ENCODE measurements at regions not wholly inside any gene's neighbourhood (a gene's known extent, or its start where the extent isn't known, plus 50 kb on each side); places are given as distances from the start of the nearest gene placed in this dataset.

DNA sequence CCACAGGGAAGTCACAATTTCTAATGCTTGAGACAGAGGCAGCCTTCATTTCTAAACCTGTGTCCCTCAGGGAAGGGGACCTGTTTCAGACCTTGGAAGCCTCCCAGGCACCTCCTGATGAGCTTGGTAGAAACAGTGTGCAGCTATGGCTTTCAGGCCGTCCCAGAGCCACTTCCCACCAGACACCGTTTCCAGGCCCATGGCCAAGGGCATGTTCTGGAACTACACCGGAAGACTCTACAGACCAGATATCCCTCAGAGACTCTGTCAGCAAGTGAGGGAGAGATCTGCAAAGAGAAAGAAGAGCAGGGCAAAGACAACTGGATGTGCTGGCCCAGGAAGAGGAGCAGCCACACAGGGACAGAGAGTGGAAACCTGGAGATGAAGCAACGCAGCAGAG is 82.2 kb upstream of the HSPA9 start:
- CTCF ChIA-PET, result no interaction called here
- Histone ChIP-seq H3K79me2 (ENCODE audit: low read depth) (no peaks in the 10 kb centered on the region), H4K20me1 (ENCODE audit: insufficient read depth) (no peaks in the 10 kb centered on the region), H3K36me3 (ENCODE audit: low read depth) (no peaks in the 10 kb centered on the region), H3K27ac (no peak overlapping the region), H3K4me2 (no peak overlapping the region), H3K4me3 (no peak overlapping the region), H3K27me3 (ENCODE audit: insufficient read depth, low read depth) (no peaks in the 10 kb centered on the region), H3K4me1 (replicated peaks; ENCODE audit: insufficient read depth) (peaks cover 20% of the 10 kb centered on the region), H3K9me2 (ENCODE audit: insufficient read depth) (no peaks in the 10 kb centered on the region), H2AFZ (no peak overlapping the region), H3K9me3 (ENCODE audit: insufficient read depth, low read depth) (no peaks in the 10 kb centered on the region), H3F3A (ENCODE audit: insufficient read depth, low read depth) (peaks cover 8% of the 10 kb centered on the region; the same call in 1 of the 2 replicates)
- DNase-seq, result no peak
- intact Hi-C loops (cut with micrococcal nuclease; ENCODE audit: unreplicated experiment), result no loop called here
- BruUV-seq (replicated peaks), result no TSS peak
- no peak for TF ChIP-seq CTCF (conservative IDR thresholded peaks at IDR 0.05)
- TF ChIP-seq EZH2 (IDR thresholded peaks at IDR 0.05; ENCODE audit: low read depth), result no peak
- POLR2A ChIA-PET (ENCODE audit: unreplicated experiment), result no interaction called here

GRCh38 chr5:138656916-138657315 is 81.7 kb upstream of the HSPA9 start:
- H3K9me3 ChIP-seq (ENCODE audit: insufficient read depth, low read depth), result no peaks in the 10 kb centered on the region
- H4K20me1 ChIP-seq (ENCODE audit: insufficient read depth), result no peaks in the 10 kb centered on the region
- H2AFZ ChIP-seq, result no peak overlapping the region
- BruUV-seq (replicated peaks), result no TSS peak
- DNase-seq, result no peak
- ChIA-PET CTCF (no interaction called here), POLR2A (ENCODE audit: unreplicated experiment) (no interaction called here)
- no peaks in the 10 kb centered on the region for H3K36me3 ChIP-seq (ENCODE audit: low read depth)
- no peaks in the 10 kb centered on the region for H3K79me2 ChIP-seq (ENCODE audit: low read depth)
- no peaks in the 10 kb centered on the region for H3K27me3 ChIP-seq (ENCODE audit: insufficient read depth, low read depth)
- TF ChIP-seq CTCF (conservative IDR thresholded peaks at IDR 0.05) (no peak), EZH2 (IDR thresholded peaks at IDR 0.05; ENCODE audit: low read depth) (no peak)
- H3K4me2 ChIP-seq, result no peak overlapping the region
- H3K9me2 ChIP-seq (ENCODE audit: insufficient read depth), result no peaks in the 10 kb centered on the region
- intact Hi-C loops (cut with micrococcal nuclease; ENCODE audit: unreplicated experiment), result no loop called here
- no peak overlapping the region for H3K4me3 ChIP-seq
- peaks cover 20% of the 10 kb centered on the region for H3K4me1 ChIP-seq (replicated peaks; ENCODE audit: insufficient read depth)
- peaks cover 8% of the 10 kb centered on the region; the same call in 1 of the 2 replicates for H3F3A ChIP-seq (ENCODE audit: insufficient read depth, low read depth)
- H3K27ac ChIP-seq, result no peak overlapping the region

GRCh38 chr5:138655530-138656190 is 80.5 kb upstream of the HSPA9 start:
- ChIA-PET POLR2A (ENCODE audit: unreplicated experiment) (interaction anchor here (0.6 to 0.7 kb wide), 2 partner anchors 97 to 369 kb away, joined by 3 to 7 read pairs; partner anchors contain the start of gene CTNNA1), CTCF (interaction anchor here (0.7 kb wide), 1 partner anchor 652 kb away, joined by 6 read pairs; no protein-coding TSS in a partner anchor)
- Histone ChIP-seq H3K4me1 (replicated peaks; ENCODE audit: insufficient read depth) (peaks cover 20% of the 10 kb centered on the region), H4K20me1 (ENCODE audit: insufficient read depth) (no peaks in the 10 kb centered on the region), H3K27me3 (ENCODE audit: insufficient read depth, low read depth) (no peaks in the 10 kb centered on the region), H3K27ac (no peak overlapping the region), H3K79me2 (ENCODE audit: low read depth) (no peaks in the 10 kb centered on the region), H2AFZ (no peak overlapping the region), H3K9me3 (ENCODE audit: insufficient read depth, low read depth) (no peaks in the 10 kb centered on the region), H3K36me3 (ENCODE audit: low read depth) (no peaks in the 10 kb centered on the region), H3K4me3 (no peak overlapping the region), H3K9me2 (ENCODE audit: insufficient read depth) (no peaks in the 10 kb centered on the region), H3K4me2 (no peak overlapping the region), H3F3A (ENCODE audit: insufficient read depth, low read depth) (peaks cover 8% of the 10 kb centered on the region; the same call in 1 of the 2 replicates)
- BruUV-seq (replicated peaks), result no TSS peak
- intact Hi-C loops (cut with micrococcal nuclease; ENCODE audit: unreplicated experiment), result loop anchor here (1.0 kb wide), 1 partner anchor 99 kb away; no protein-coding TSS in a partner anchor
- peak in 1 of 2 experiments; percentile 68 for DNase-seq
- TF ChIP-seq CTCF (conservative IDR thresholded peaks at IDR 0.05) (no peak), EZH2 (IDR thresholded peaks at IDR 0.05; ENCODE audit: low read depth) (no peak)

All from PC-9 (cell line).